ENCODE measurements at regions not wholly inside any gene's neighbourhood (a gene's known extent, or its start where the extent isn't known, plus 50 kb on each side); places are given as distances from the start of the nearest gene placed in this dataset.

- no peak for DNase-seq
These were observed 193.1 kb upstream of the DCBLD2 start for GRCh38 chr3:99094606-99095005.

- no peak for DNase-seq
These were observed 185.8 kb upstream of the DCBLD2 start for GRCh38 chr3:99087277-99087676.

GRCh38 chr3:99084826-99085225 lies 183.3 kb upstream of the DCBLD2 start:
- DNase-seq, result no peak

- DNase-seq, result no peak
These were observed 182.7 kb upstream of the DCBLD2 start for GRCh38 chr3:99084156-99084555.

- DNase-seq, result no peak
These were observed 169.6 kb upstream of the DCBLD2 start for GRCh38 chr3:99071096-99071495.

GRCh38 chr3:99069973-99070372 lies 168.5 kb upstream of the DCBLD2 start:
- no peak for DNase-seq

- DNase-seq, result no peak
These were observed 165.4 kb upstream of the DCBLD2 start for GRCh38 chr3:99066863-99067262.

- no peak for DNase-seq
These were observed 147.7 kb upstream of the DCBLD2 start for GRCh38 chr3:99049164-99049563.

GRCh38 chr3:99041747-99042146 lies 140.3 kb upstream of the DCBLD2 start:
- no peak for DNase-seq

- no peak for DNase-seq
These were observed 130.3 kb upstream of the DCBLD2 start for GRCh38 chr3:99031778-99032177.

GRCh38 chr3:99023590-99024192 lies 122.2 kb upstream of the DCBLD2 start:
- DNase-seq, result peak; percentile 10

- no peak for DNase-seq
These were observed 120.0 kb upstream of the DCBLD2 start for GRCh38 chr3:99021466-99021865.

GRCh38 chr3:99016452-99016851 lies 115.0 kb upstream of the DCBLD2 start:
- no peak for DNase-seq

- DNase-seq, result no peak
These were observed 112.4 kb upstream of the DCBLD2 start for GRCh38 chr3:99013777-99014315.

- DNase-seq, result no peak
These were observed 111.6 kb upstream of the DCBLD2 start for GRCh38 chr3:99013077-99013476.

GRCh38 chr3:99012051-99012450 lies 110.6 kb upstream of the DCBLD2 start:
- DNase-seq, result no peak

GRCh38 chr3:99009851-99010250 lies 108.4 kb upstream of the DCBLD2 start:
- no peak for DNase-seq

GRCh38 chr3:99006686-99007085 lies 105.2 kb upstream of the DCBLD2 start:
- no peak for DNase-seq

- DNase-seq, result no peak
These were observed 98.2 kb upstream of the DCBLD2 start for GRCh38 chr3:98999675-99000074.

GRCh38 chr3:98994128-98994762 lies 92.8 kb upstream of the DCBLD2 start:
- no peak for DNase-seq

- no peak for DNase-seq
These were observed 89.9 kb upstream of the DCBLD2 start for GRCh38 chr3:98991393-98991792.

GRCh38 chr3:98990657-98991056 lies 89.2 kb upstream of the DCBLD2 start:
- no peak for DNase-seq

GRCh38 chr3:98986073-98986472 lies 84.6 kb upstream of the DCBLD2 start:
- DNase-seq, result no peak

GRCh38 chr3:98985431-98985830 lies 83.9 kb upstream of the DCBLD2 start:
- no peak for DNase-seq

GRCh38 chr3:98984024-98984423 lies 82.5 kb upstream of the DCBLD2 start:
- no peak for DNase-seq
